ENCODE measurements at regions not wholly inside any gene's neighbourhood (a gene's known extent, or its start where the extent isn't known, plus 50 kb on each side); places are given as distances from the start of the nearest gene placed in this dataset.

DNA sequence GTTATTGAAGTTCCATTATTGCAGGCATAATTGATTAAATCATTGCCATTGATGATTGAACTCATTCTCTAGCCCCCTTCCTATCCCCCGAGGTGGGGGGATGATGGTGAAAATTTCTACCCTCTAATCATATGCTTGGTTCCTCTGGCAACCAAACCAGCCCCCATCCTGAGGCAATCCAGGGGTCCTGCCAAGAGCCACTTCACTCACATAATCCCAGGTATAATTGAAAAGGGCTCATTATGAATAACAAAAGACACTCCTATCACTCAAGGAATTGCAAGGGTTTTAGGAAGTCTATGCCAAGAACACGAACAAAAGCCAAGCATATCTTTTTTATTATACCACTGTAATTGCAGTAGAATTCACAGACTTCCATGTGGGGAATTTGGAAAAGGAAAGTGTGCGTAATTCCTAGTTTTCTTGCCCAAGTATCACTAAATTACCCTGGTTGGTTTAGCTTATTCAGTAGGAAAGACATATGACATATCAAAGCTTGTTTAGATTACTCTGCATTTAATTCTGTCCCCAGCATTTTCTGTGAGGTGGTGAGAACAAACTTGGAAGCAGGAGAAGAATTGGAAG, 130.7 kb upstream of the TAF11L2 start:
- no peak overlapping the region for H3K14ac ChIP-seq (ENCODE audit: low read length in 2 of 2)
- H2BK120ac ChIP-seq (ENCODE audit: low read depth, low read length) = no peak overlapping the region
- H3K4me1 ChIP-seq (ENCODE audit: control insufficient read depth, insufficient read depth, low read depth, low read length) = no peaks in the 10 kb centered on the region
- H3K23ac ChIP-seq (ENCODE audit: low read length in 2 of 2) = no peak overlapping the region
- H3K9ac ChIP-seq (ENCODE audit: low read length) = no peak overlapping the region
- DNase-seq = no peak
- no peak overlapping the region for H2BK15ac ChIP-seq (ENCODE audit: low read depth, poor library complexity, severe bottlenecking)
- no peak overlapping the region for H2AK5ac ChIP-seq (ENCODE audit: low read length, severe bottlenecking)
- peak overlapping the region in 1 of 2 experiments; percentile 60 for H3K18ac ChIP-seq (ENCODE audit: low read depth in 1 of 2, low read length in 2 of 2)
- H2AFZ ChIP-seq (ENCODE audit: low read depth, low read length) = no peak overlapping the region
- H3K4ac ChIP-seq (ENCODE audit: low read depth in 1 of 2, low read length in 2 of 2) = no peak overlapping the region
- WGBS = 100% methylated on average over 1 of the region's 3 CpGs
- H3K4me2 ChIP-seq (ENCODE audit: low read length, poor library complexity, severe bottlenecking) = no peak overlapping the region
- H2BK5ac ChIP-seq (ENCODE audit: low read depth, low read length, poor library complexity, severe bottlenecking) = no peak overlapping the region
- H3K27ac ChIP-seq (ENCODE audit: low read length, poor library complexity, severe bottlenecking) = no peak overlapping the region
- no peaks in the 10 kb centered on the region for H3K27me3 ChIP-seq (ENCODE audit: control insufficient read depth in 1 of 2, insufficient read depth in 1 of 2, low read length in 2 of 2)
- H2BK12ac ChIP-seq (ENCODE audit: low read length in 2 of 2) = peak overlapping the region; percentile 19 to 96
- no peak overlapping the region for H3K4me3 ChIP-seq (ENCODE audit: insufficient read depth in 1 of 2, low read depth in 1 of 2, low read length in 2 of 2)
- no peak overlapping the region for H4K8ac ChIP-seq (ENCODE audit: low read length)
- H3K79me1 ChIP-seq (replicated peaks; ENCODE audit: low read length, poor library complexity, severe bottlenecking) = no peaks in the 10 kb centered on the region
- H3K36me3 ChIP-seq (ENCODE audit: control insufficient read depth in 1 of 2, insufficient read depth in 2 of 2, low read depth in 1 of 2, low read length in 2 of 2) = no peaks in the 10 kb centered on the region
- H4K91ac ChIP-seq (ENCODE audit: low read length) = no peak overlapping the region
- H3K9me3 ChIP-seq (ENCODE audit: control insufficient read depth, low read length) = no peaks in the 10 kb centered on the region

DNA sequence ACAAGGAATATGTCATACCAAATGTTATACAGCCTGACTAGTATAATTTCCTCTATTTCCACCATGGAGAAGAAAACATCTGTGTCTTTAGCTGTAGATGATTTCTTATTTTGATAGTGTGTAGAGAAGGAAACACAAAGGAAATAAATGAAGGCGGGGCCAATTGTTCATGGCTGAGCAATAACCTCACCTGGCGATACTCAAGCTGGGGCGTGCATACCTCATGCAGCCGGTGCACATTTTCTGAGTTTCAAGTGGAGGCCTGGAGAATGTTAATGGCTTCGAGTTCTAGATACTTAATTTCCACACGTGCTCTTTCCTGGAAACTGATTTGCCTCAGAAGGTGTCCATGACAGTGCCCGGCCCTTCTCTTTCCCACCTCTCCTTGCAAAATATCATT, 127.4 kb upstream of the TAF11L2 start:
- H2BK5ac ChIP-seq (ENCODE audit: low read depth, low read length, poor library complexity, severe bottlenecking) = no peak overlapping the region
- no peaks in the 10 kb centered on the region for H3K79me1 ChIP-seq (replicated peaks; ENCODE audit: low read length, poor library complexity, severe bottlenecking)
- no peak overlapping the region for H2BK15ac ChIP-seq (ENCODE audit: low read depth, poor library complexity, severe bottlenecking)
- no peak overlapping the region for H2AFZ ChIP-seq (ENCODE audit: low read depth, low read length)
- H3K23ac ChIP-seq (ENCODE audit: low read length in 2 of 2) = no peak overlapping the region
- DNase-seq = no peak
- no peak overlapping the region for H2AK5ac ChIP-seq (ENCODE audit: low read length, severe bottlenecking)
- H4K91ac ChIP-seq (ENCODE audit: low read length) = no peak overlapping the region
- H3K4me2 ChIP-seq (ENCODE audit: low read length, poor library complexity, severe bottlenecking) = no peak overlapping the region
- peaks cover 3% of the 10 kb centered on the region for H3K4me1 ChIP-seq (ENCODE audit: control insufficient read depth, insufficient read depth, low read depth, low read length)
- H3K14ac ChIP-seq (ENCODE audit: low read length in 2 of 2) = no peak overlapping the region
- H2BK12ac ChIP-seq (ENCODE audit: low read length in 2 of 2) = no peak overlapping the region
- no peak overlapping the region for H2BK120ac ChIP-seq (ENCODE audit: low read depth, low read length)
- WGBS = 73% methylated on average over 6 of the region's 7 CpGs
- no peak overlapping the region for H3K27ac ChIP-seq (ENCODE audit: low read length, poor library complexity, severe bottlenecking)
- H3K9ac ChIP-seq (ENCODE audit: low read length) = no peak overlapping the region
- no peak overlapping the region for H3K4ac ChIP-seq (ENCODE audit: low read depth in 1 of 2, low read length in 2 of 2)
- no peaks in the 10 kb centered on the region for H3K9me3 ChIP-seq (ENCODE audit: control insufficient read depth, low read length)
- no peaks in the 10 kb centered on the region for H3K36me3 ChIP-seq (ENCODE audit: control insufficient read depth in 1 of 2, insufficient read depth in 2 of 2, low read depth in 1 of 2, low read length in 2 of 2)
- no peak overlapping the region for H4K8ac ChIP-seq (ENCODE audit: low read length)
- H3K18ac ChIP-seq (ENCODE audit: low read depth in 1 of 2, low read length in 2 of 2) = no peak overlapping the region
- H3K27me3 ChIP-seq (ENCODE audit: control insufficient read depth in 1 of 2, insufficient read depth in 1 of 2, low read length in 2 of 2) = no peaks in the 10 kb centered on the region
- no peak overlapping the region for H3K4me3 ChIP-seq (ENCODE audit: insufficient read depth in 1 of 2, low read depth in 1 of 2, low read length in 2 of 2)

DNA sequence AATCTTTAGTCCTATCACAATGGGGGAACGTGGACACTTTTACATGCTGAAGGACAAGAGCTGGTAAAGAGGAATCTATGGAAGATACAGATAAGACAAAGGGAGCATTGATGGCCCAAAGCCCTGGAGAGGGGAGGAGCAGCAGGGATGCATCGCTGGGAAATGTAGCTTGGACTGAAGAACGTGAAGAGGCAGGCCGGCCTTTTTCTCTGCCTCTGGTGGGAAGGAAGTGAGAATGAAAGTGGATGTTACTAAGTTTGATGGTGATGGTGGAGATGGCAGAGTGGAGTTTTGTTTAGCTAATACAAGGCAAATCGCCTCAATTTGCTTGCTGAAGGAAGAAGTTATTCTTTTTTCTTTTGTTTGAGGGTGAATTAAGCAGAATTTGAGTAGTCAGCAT, 124.6 kb upstream of the TAF11L2 start:
- H3K4ac ChIP-seq (ENCODE audit: low read depth in 1 of 2, low read length in 2 of 2) = no peak overlapping the region
- H3K9me3 ChIP-seq (ENCODE audit: control insufficient read depth, low read length) = no peaks in the 10 kb centered on the region
- H3K23ac ChIP-seq (ENCODE audit: low read length in 2 of 2) = no peak overlapping the region
- H2BK5ac ChIP-seq (ENCODE audit: low read depth, low read length, poor library complexity, severe bottlenecking) = no peak overlapping the region
- H3K27ac ChIP-seq (ENCODE audit: low read length, poor library complexity, severe bottlenecking) = no peak overlapping the region
- no peak overlapping the region for H2BK15ac ChIP-seq (ENCODE audit: low read depth, poor library complexity, severe bottlenecking)
- no peak overlapping the region for H2BK120ac ChIP-seq (ENCODE audit: low read depth, low read length)
- no peak overlapping the region for H3K14ac ChIP-seq (ENCODE audit: low read length in 2 of 2)
- no peaks in the 10 kb centered on the region for H3K79me1 ChIP-seq (replicated peaks; ENCODE audit: low read length, poor library complexity, severe bottlenecking)
- H3K4me2 ChIP-seq (ENCODE audit: low read length, poor library complexity, severe bottlenecking) = no peak overlapping the region
- peak overlapping the region; percentile 75 for H3K9ac ChIP-seq (ENCODE audit: low read length)
- H4K91ac ChIP-seq (ENCODE audit: low read length) = no peak overlapping the region
- no peaks in the 10 kb centered on the region for H3K27me3 ChIP-seq (ENCODE audit: control insufficient read depth in 1 of 2, insufficient read depth in 1 of 2, low read length in 2 of 2)
- H3K4me1 ChIP-seq (ENCODE audit: control insufficient read depth, insufficient read depth, low read depth, low read length) = peaks cover 3% of the 10 kb centered on the region
- peak overlapping the region in 1 of 2 experiments; percentile 20 for H2BK12ac ChIP-seq (ENCODE audit: low read length in 2 of 2)
- DNase-seq = no peak
- H2AFZ ChIP-seq (ENCODE audit: low read depth, low read length) = no peak overlapping the region
- no peak overlapping the region for H4K8ac ChIP-seq (ENCODE audit: low read length)
- H2AK5ac ChIP-seq (ENCODE audit: low read length, severe bottlenecking) = no peak overlapping the region
- no peak overlapping the region for H3K4me3 ChIP-seq (ENCODE audit: insufficient read depth in 1 of 2, low read depth in 1 of 2, low read length in 2 of 2)
- no peaks in the 10 kb centered on the region for H3K36me3 ChIP-seq (ENCODE audit: control insufficient read depth in 1 of 2, insufficient read depth in 2 of 2, low read depth in 1 of 2, low read length in 2 of 2)
- no peak overlapping the region for H3K18ac ChIP-seq (ENCODE audit: low read depth in 1 of 2, low read length in 2 of 2)
- 77% methylated on average over 5 of the region's 5 CpGs for WGBS

DNA sequence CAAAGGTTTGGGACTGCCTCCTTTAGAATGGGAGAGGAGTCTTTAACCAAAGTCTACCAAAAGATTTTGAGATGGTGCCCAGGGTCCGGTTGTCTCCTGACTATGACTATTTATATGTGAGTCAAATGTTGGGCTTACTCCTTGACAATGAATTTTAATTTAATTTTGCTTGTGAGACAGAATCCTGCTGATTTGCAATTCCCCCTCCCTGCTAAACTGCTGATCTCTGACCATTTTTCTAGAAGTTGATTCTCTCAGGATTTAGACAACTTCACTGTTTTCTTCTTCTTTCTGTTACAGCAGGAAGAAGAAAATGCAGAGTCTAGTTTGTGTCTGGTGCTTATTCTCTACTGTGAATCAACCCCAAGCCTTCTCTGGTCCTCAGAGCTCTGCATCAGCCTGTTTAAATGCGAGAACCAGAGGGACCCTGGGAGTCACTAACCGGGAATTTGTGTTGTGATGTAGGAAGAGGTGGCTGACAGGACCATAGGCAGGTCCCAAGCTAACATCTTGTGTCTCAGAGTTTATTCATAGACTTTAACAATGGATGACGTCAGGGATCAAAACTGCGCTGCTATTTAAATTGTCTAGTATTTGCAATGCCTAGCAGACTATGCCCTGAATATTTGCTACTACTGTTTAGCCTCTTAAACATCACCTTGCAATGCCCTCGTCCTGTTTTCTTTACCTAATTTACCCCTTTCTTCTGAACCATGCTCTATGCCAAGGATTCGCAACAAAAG, 124.0 kb upstream of the TAF11L2 start:
- Histone ChIP-seq H2AK5ac (ENCODE audit: low read length, severe bottlenecking) (no peak overlapping the region), H3K4me3 (ENCODE audit: insufficient read depth in 1 of 2, low read depth in 1 of 2, low read length in 2 of 2) (no peak overlapping the region), H3K23ac (ENCODE audit: low read length in 2 of 2) (no peak overlapping the region), H2BK5ac (ENCODE audit: low read depth, low read length, poor library complexity, severe bottlenecking) (no peak overlapping the region), H3K4me2 (ENCODE audit: low read length, poor library complexity, severe bottlenecking) (no peak overlapping the region), H4K8ac (ENCODE audit: low read length) (no peak overlapping the region), H3K18ac (ENCODE audit: low read depth in 1 of 2, low read length in 2 of 2) (peak overlapping the region in 1 of 2 experiments; percentile 33), H2AFZ (ENCODE audit: low read depth, low read length) (no peak overlapping the region), H3K14ac (ENCODE audit: low read length in 2 of 2) (no peak overlapping the region), H3K36me3 (ENCODE audit: control insufficient read depth in 1 of 2, insufficient read depth in 2 of 2, low read depth in 1 of 2, low read length in 2 of 2) (no peaks in the 10 kb centered on the region), H3K9ac (ENCODE audit: low read length) (peak overlapping the region; percentile 75), H3K79me1 (replicated peaks; ENCODE audit: low read length, poor library complexity, severe bottlenecking) (no peaks in the 10 kb centered on the region), H2BK120ac (ENCODE audit: low read depth, low read length) (no peak overlapping the region), H3K4ac (ENCODE audit: low read depth in 1 of 2, low read length in 2 of 2) (no peak overlapping the region), H3K27me3 (ENCODE audit: control insufficient read depth in 1 of 2, insufficient read depth in 1 of 2, low read length in 2 of 2) (no peaks in the 10 kb centered on the region), H3K27ac (ENCODE audit: low read length, poor library complexity, severe bottlenecking) (no peak overlapping the region), H3K4me1 (ENCODE audit: control insufficient read depth, insufficient read depth, low read depth, low read length) (peaks cover 3% of the 10 kb centered on the region), H2BK15ac (ENCODE audit: low read depth, poor library complexity, severe bottlenecking) (no peak overlapping the region), H3K9me3 (ENCODE audit: control insufficient read depth, low read length) (no peaks in the 10 kb centered on the region), H2BK12ac (ENCODE audit: low read length in 2 of 2) (no peak overlapping the region), H4K91ac (ENCODE audit: low read length) (no peak overlapping the region)
- no peak for DNase-seq
- WGBS = 82% methylated on average over 7 of the region's 7 CpGs

Data from mesenchymal stem cell (in vitro differentiated cells and primary cell).